Epithelial cell of proximal tubule (primary cell): ENCODE measurements at regions not wholly inside any gene's neighbourhood (a gene's known extent, or its start where the extent isn't known, plus 50 kb on each side); places are given as distances from the start of the nearest gene placed in this dataset.
A peak's percentile ranks its signal among the peaks of the same experiment; 100 is the strongest.

Experiments
- DNase-seq: peaks from one replicate; pipeline ENCODE4 v3.0.0-alpha.2; 2011; ENCODE audit warnings: low read depth
- H3K4me3 ChIP-seq: 2 replicates; pipeline ENCODE4 v1.5.1; 2011; ENCODE audit warnings: low read depth, mild to moderate bottlenecking, low read length
- TF ChIP-seq, protein P1 (sequence below): conservative IDR thresholded peaks from 2 replicates; pipeline ENCODE4 v1.5.1; 2012; ENCODE audit warnings: low read depth, mild to moderate bottlenecking, low read length

DNA sequence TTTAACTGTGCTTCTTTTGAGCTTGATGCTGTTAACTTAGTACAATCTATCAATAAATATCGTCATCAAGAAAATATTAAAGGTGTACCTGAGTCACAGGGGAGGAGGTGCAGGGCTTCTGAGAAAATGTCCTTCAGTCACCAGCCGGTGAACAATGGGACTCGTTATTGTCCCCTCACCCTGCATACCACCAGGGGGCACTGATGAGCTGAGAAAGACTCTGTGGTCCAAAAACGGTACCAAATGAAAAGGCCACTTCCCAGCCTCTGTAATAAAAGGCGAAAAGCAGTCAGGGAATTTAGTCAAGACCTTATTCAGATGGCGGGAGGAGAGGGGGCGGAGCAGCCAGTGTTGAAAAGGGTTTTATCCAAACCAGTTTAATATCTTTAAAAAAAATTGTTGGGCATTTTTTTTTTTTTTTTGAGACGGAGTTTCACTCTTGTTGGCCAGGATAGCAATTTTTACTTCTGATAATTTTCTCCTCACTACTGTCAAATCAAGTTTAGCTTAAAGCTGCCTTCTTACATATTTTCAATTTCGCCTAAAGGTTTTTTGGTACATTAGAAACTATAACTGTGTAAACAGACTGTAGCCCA lies 271.9 kb upstream of the ADAMTS16 start:
- no peak overlapping the region for H3K4me3 ChIP-seq
- no peak for DNase-seq
- TF ChIP-seq, protein P1, sequence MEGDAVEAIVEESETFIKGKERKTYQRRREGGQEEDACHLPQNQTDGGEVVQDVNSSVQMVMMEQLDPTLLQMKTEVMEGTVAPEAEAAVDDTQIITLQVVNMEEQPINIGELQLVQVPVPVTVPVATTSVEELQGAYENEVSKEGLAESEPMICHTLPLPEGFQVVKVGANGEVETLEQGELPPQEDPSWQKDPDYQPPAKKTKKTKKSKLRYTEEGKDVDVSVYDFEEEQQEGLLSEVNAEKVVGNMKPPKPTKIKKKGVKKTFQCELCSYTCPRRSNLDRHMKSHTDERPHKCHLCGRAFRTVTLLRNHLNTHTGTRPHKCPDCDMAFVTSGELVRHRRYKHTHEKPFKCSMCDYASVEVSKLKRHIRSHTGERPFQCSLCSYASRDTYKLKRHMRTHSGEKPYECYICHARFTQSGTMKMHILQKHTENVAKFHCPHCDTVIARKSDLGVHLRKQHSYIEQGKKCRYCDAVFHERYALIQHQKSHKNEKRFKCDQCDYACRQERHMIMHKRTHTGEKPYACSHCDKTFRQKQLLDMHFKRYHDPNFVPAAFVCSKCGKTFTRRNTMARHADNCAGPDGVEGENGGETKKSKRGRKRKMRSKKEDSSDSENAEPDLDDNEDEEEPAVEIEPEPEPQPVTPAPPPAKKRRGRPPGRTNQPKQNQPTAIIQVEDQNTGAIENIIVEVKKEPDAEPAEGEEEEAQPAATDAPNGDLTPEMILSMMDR = peak; percentile 98

DNA sequence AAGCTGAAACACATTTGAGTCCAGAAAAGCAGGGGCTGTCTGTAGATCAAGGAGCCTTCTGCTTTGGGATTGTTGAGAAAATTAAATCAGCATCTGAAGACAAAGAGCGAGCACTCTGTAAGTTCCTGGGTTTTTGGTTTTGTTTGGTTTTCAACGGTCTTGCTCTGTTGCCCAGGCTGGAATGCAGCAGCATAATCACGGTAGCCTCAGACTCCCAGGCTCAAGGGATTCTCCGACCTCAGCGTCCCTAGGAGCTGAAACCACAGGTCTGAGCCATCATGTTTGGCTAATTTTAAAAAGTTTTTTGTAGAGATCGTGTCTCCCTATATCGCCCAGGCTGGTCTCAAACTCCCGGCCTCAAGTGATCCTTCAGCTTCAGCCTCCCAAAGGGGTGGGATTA lies 266.5 kb upstream of the ADAMTS16 start:
- TF ChIP-seq, protein P1 = no peak
- no peak overlapping the region for H3K4me3 ChIP-seq
- no peak for DNase-seq

DNA sequence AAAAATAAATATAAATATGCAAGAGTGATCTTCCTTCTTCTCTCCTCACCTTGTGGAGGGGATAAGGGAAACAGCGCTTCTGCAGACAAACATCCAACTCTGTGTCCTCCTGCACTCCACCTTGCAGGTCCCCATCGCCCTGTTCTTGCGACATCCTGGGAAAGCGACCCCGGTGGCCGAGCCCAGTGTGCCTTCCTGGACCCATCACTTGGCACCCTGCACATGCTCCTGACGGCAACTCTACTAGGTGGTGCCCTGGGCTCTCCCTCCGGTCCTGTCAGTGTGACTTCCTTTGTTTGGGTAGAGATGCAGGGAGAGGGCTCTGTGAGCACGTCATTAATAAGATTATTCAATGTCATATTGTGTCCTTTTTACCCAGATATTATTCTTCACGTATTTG lies 266.0 kb upstream of the ADAMTS16 start:
- H3K4me3 ChIP-seq = no peak overlapping the region
- DNase-seq = no peak
- TF ChIP-seq, protein P1 = no peak

DNA sequence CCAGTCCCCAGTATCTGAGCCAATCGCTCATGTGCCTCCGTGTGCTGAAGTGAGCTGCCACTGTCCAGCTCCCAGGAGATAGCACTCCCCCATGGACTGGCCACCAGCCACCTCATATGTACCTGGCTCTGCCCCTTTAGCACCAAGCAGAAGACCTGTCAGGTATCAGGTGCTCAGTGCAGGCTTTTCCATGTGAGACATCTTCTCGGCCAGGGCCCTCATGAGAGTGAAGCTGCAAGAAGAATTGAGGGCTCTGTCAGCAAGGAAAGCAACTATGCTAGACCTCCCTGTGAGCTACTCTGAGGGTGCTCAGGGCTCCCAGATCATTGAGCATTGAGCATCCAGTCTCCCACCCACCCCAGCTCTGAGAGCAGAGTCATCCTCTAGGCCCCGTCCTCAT lies 264.2 kb upstream of the ADAMTS16 start:
- TF ChIP-seq, protein P1 = no peak
- H3K4me3 ChIP-seq = no peak overlapping the region
- DNase-seq = no peak

DNA sequence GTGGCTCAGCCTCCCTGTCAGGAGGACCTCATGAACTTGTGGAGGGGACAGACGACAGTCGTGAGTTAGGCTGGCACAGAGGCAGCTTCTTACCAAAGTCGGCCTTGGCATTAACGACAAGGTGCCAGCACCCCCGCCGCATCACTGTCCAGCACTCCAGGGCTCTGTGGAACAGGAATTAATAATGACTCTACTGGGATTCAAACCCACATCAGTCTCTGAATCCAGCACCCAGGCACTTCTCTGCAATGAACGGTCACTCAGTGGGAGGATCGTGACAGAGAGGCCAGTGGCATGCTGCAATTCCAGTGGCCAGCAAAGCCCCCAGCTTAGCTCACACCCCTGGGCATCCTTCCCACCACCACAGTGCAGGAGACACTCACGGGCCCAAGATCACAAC lies 263.3 kb upstream of the ADAMTS16 start:
- TF ChIP-seq, protein P1 = no peak
- no peak overlapping the region for H3K4me3 ChIP-seq
- DNase-seq = no peak

DNA sequence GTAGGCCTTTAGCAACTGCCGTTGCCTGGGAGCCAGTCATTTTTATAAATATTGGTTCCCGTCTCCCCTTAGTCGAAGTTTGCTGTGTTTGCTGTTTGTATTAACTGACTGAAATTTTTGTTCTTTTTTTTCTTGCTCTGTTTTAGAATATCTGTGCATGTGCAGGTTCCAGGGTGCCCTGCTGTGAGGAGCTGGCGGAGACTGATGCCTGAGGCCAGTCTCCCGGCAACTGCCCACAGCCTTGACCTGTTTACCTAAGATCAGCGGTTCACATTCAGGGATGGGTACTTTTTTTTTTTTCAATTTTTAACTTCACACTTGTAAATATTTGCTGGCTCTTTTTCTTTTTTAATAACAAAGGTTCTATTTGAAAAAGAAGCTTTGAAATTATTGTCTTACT lies 262.6 kb upstream of the ADAMTS16 start:
- TF ChIP-seq, protein P1 = no peak
- no peak overlapping the region for H3K4me3 ChIP-seq
- no peak for DNase-seq

DNA sequence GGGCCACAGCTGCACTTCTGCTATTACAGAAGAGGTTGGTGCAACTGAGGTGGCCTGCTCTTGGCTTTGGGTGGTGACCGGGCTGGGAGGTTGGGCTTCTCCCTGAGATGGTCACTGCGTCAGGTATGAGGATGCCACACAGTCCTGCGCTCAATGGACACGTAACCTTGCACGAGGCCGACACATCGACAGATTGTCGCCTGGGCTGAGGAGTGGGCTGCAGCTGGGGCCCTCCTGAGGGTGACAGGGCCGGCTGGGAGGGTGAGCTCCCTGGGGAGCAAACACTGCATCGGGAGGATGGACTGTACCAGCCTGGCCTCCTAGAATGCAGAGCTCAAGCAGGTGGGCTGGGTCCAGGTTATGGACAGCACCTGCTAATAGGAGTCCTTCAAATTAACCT lies 261.1 kb upstream of the ADAMTS16 start:
- DNase-seq = no peak
- no peak overlapping the region for H3K4me3 ChIP-seq
- TF ChIP-seq, protein P1 = no peak
